IPS-NIHi7 (cell line): ENCODE measurements at regions not wholly inside any gene's neighbourhood (a gene's known extent, or its start where the extent isn't known, plus 50 kb on each side); places are given as distances from the start of the nearest gene placed in this dataset.

Experiments
- DNase-seq: peaks from one replicate; pipeline ENCODE4 v3.0.0; 2012; ENCODE audit warnings: mixed read lengths; ENCODE audit errors: extremely low spot score

- no peak for DNase-seq
Observed at GRCh38 chr12:130017591-130018449, 114.0 kb upstream of the TMEM132D start.

GRCh38 chr12:130018614-130019013 lies 114.8 kb upstream of the TMEM132D start:
- no peak for DNase-seq

GRCh38 chr12:130026608-130027176 lies 122.9 kb upstream of the TMEM132D start:
- DNase-seq = peak; percentile 51

- no peak for DNase-seq
Observed at GRCh38 chr12:130027798-130028197, 124.0 kb upstream of the TMEM132D start.

- DNase-seq = no peak
Observed at GRCh38 chr12:130029151-130029550, 125.3 kb upstream of the TMEM132D start.

- DNase-seq = no peak
Observed at GRCh38 chr12:130031041-130031440, 127.2 kb upstream of the TMEM132D start.

GRCh38 chr12:130031571-130032189 lies 127.9 kb upstream of the TMEM132D start:
- peak; percentile 85 for DNase-seq

- peak; percentile 89 for DNase-seq
Observed at GRCh38 chr12:130041983-130042812, 120.1 kb upstream of the FZD10 start.

GRCh38 chr12:130043685-130044406 lies 118.4 kb upstream of the FZD10 start:
- DNase-seq = no peak

GRCh38 chr12:130044991-130045621 lies 117.2 kb upstream of the FZD10 start:
- DNase-seq = peak; percentile 69

- peak; percentile 33 for DNase-seq
Observed at GRCh38 chr12:130049666-130050065, 112.6 kb upstream of the FZD10 start.

- no peak for DNase-seq
Observed at GRCh38 chr12:130051900-130052299, 110.4 kb upstream of the FZD10 start.

GRCh38 chr12:130053651-130054069 lies 108.6 kb upstream of the FZD10 start:
- DNase-seq = peak; percentile 62

- DNase-seq = no peak
Observed at GRCh38 chr12:130054803-130055202, 107.5 kb upstream of the FZD10 start.

GRCh38 chr12:130058926-130059472 lies 103.3 kb upstream of the FZD10 start:
- DNase-seq = no peak

- no peak for DNase-seq
Observed at GRCh38 chr12:130063866-130064265, 98.4 kb upstream of the FZD10 start.

- DNase-seq = peak; percentile 69
Observed at GRCh38 chr12:130064999-130065398, 97.3 kb upstream of the FZD10 start.

- DNase-seq = no peak
Observed at GRCh38 chr12:130066742-130067141, 95.5 kb upstream of the FZD10 start.

- no peak for DNase-seq
Observed at GRCh38 chr12:130068741-130069140, 93.5 kb upstream of the FZD10 start.

GRCh38 chr12:130070126-130070611 lies 92.1 kb upstream of the FZD10 start:
- DNase-seq = peak; percentile 27
